ELF-1 (cell line): ENCODE measurements at regions not wholly inside any gene's neighbourhood (a gene's known extent, or its start where the extent isn't known, plus 50 kb on each side); places are given as distances from the start of the nearest gene placed in this dataset.
"Not testable (repeated sequence)": the region's sequence is repeated elsewhere in the genome, so short reads cannot be mapped to it uniquely, and the experiment has no call there.

Experiments used
- DNase-seq: peaks from one replicate; pipeline ENCODE4 v3.0.0-alpha.2; 2016; ENCODE audit warnings: low read depth, low spot score

DNA sequence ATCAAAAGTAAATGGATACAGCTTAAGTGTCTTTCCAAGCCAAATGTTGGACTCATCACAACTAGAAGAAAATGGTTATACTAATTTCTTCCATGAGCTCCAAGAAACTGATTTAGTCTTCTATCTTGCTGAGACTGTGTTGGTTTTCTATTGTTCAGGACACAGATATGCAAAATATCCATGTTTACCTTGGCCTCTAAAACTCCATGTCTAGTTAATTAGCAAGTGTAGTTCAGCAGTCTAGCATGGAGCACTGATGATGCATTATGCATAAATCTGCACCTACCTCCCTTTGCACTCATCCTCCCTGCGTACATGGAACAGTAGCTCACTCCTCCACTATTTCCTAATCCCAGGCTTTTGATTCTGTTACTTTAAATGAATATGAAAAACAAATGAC is 731.4 kb upstream of the CHAC2 start:
- DNase-seq: no peak

DNA sequence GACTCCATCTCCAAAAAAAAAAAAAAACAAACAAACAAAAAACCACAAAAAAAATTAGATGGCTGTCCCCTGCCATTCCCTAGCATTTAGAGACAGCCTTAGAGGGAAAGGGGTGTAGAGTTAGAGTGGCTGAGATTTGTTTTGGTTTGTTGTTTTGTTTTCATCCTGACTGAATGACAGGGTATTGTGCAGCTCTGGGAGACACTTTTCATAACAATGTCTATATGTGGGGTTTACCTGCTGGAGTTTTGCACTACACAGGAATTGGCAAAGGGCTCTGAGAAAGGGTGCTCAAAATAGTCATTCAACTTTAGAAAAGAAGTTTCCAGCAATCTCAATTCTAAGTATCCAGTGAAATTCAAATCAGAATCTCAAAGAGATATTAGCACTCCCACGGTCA is 732.5 kb upstream of the CHAC2 start:
- DNase-seq: no peak

DNA sequence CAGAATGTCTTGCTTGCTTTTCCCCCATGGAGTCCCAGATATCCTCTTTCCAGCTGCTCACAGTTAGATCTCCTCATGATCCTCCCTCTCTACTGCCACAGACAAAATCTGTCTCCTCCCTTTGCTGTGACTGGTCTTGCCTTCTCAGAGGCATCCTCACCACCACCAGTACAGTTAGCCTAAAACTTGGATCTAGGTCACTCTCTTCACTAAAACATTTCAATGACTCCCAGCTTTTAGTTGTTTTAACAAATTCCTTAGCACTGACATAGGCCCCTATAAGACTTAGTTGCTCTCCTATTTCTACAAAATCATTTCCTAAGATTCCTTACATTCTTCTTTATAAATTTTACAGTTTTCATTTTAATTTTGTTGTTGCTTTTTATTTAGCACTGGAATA is 734.2 kb upstream of the CHAC2 start:
- DNase-seq: no peak

DNA sequence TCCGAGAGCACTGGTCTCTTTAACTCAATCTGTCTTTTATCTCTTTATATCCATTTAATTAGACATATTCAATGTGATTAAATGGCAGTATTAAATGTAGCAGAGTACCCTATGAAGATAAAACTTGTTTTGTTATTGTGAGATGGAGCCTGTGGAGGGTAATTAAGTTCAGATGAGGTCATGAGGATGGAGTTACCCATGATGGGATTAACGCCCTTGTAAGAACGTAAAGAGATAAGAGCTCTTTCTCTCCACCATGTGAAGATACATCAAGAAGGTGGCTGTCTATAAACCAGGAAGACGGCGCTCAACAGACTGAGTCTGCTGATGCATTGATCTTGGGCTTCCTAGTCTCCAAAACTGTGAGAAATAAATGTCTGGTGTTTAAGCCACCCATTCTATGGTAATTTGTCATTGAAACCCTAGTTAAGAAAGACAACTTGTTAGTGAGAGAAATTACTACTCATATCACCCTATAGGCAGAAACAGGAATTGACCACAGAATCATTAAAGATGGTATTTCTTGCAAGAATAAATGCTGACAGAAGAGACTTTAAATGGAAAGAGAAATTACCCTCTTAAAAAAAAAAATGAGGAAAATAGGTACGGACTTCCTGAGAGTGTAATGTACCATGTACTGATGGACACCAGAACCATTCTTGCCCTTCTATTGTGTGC is 738.7 kb upstream of the CHAC2 start:
- no peak for DNase-seq

DNA sequence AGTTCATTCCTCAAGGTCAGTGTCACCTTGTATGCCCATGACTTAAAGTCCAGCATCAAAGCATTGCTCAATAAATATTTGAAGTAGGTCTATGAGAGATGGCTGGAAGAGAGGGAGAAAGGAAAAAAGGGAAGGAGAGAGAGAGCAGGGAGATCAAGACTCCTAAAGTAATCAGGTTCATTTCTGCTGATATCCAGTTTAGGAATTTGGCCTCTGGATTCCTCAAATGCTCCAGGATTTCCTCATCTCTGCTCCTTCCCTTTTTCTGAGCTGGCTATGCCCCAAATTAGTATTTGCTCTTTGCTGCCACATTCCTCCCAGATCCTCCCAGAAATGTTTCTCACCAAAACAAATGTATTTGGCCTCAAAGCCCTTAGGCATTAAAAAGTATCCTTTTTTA is 739.4 kb upstream of the CHAC2 start:
- DNase-seq: peak; percentile 13

DNA sequence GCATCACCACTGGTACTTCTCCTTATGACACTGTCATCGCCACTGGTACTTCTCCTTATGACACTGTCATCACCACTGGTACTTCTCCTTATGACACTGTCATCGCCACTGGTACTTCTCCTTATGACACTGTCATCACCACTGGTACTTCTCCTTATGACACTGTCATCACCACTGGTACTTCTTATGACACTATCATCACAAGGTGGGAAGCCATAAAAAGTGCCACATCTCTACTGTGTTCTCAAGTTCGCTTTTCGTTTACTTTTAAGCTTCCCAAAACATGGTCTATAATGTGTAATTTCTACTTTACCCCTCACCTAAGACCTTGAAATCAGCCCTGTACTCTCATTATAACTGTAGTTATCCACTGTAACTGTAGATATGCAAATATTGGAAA is 745.4 kb upstream of the CHAC2 start:
- not testable (repeated sequence) for DNase-seq

DNA sequence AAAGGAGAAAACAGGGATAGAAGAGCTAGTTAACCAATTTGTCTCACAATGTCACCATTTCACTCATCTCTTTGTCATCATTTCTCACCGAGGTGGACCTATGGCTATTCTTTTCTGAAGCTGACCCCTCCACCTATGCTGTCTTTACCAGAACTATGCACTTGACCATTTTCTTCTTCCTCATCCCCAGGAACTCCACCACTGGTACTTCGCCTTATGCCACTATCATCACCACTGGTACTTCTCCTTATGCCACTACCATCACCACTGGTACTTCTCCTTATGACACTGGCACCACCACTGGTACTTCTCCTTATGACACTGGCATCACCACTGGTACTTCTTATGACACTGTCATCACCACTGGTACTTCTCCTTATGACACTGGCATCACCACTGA is 745.8 kb upstream of the CHAC2 start:
- DNase-seq: no peak

DNA sequence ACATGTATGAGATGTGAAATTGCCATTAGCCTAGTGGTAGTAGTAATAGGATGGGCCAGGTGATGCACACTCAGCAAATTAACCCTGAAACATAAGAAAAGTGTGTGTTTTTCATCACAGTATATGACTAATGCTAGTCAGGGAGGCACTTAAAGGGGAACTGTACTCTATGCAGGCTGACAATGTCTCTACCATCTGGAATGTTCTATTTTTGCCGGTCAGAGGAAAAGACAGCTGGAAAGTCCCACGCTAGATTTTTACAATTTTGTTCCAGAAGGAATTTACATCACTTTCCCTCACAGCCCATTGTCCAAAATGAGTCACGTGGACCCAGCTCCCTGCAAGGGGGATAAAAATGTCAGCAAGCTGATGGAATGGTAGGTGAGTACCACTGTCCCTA is 746.3 kb upstream of the CHAC2 start:
- DNase-seq: no peak

DNA sequence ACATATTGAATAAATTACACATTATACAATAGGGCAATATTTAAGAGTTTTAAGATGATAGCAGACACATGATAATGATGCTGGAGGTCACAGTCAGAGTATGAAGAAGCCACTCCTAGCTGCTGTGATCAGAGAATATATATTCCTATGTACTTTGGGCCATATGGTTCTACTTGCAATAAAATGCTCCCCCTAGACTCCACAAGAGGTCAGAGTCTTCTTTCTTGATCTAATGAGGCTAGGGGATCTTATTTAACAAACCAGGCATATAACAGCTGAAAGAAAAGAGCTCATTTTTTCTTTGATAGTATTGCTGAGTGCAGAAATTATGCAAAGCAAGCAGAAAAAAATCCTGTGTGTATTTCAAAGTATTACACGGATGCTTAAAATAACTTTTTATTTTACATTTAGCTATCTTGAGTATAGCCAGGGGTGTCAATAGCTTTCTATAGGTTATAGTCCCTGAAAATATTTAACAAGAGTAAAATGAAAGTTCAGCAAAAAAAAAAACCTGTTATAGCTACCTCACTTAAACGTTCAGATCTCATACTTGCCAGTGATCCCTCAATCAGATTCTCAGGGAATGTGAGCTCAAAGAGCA is 748.7 kb upstream of the CHAC2 start:
- DNase-seq: no peak

DNA sequence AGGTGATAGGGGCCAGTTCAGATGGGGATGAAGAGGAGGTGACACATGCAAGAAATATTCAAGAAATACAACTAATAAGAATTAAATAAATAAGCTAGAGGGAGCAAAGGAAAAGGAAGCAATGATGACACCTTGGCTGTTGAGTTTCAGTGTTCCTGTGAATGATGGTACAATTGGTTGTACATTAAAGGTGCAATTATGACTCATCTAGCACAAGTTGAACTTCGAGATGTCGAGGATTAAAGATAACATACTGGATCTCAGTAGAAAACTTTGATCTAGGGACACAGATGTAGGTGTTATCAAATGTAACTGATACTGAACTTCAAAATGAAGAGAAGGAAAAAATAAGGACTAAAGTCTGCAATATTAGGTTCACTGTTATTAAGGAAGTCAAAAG is 760.6 kb upstream of the CHAC2 start:
- DNase-seq: no peak

DNA sequence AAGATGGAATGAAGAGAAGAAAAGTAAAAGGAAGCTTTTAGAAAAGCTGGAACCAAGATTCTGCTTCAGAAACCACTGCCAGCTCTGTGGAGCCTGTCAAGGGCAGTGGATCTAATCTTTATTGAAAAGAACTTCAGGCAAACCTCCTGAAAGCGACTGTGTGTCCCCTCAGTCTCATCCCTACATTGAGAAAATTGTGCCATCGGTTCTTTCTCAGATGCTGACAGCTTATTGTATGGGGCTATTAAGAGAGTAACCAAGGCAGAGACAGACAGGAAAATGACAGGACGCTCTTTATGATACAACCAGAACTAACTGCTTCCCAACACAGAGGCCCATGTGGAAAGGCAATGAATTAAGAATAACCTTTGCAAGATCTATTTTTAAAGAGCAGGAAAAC is 763.2 kb upstream of the CHAC2 start:
- no peak for DNase-seq

DNA sequence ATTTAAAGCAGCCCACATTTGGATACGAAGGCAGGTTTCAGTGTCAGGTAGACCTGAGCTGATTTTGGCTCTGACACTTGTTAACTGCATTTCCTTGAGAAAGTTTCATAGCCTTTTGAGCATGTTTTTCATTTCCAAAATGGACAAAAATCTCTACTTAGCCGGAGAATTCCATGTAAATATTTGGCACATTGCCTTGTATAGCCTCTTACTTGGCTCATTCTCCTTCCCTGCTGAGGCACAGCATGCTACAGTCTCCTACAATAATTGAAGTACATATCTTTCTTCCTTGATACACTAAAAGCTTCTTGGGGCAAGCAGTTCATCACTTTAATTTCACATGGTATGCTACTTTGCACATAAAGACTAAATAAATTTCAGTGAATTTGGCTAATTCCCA is 772.2 kb upstream of the CHAC2 start:
- DNase-seq: no peak

DNA sequence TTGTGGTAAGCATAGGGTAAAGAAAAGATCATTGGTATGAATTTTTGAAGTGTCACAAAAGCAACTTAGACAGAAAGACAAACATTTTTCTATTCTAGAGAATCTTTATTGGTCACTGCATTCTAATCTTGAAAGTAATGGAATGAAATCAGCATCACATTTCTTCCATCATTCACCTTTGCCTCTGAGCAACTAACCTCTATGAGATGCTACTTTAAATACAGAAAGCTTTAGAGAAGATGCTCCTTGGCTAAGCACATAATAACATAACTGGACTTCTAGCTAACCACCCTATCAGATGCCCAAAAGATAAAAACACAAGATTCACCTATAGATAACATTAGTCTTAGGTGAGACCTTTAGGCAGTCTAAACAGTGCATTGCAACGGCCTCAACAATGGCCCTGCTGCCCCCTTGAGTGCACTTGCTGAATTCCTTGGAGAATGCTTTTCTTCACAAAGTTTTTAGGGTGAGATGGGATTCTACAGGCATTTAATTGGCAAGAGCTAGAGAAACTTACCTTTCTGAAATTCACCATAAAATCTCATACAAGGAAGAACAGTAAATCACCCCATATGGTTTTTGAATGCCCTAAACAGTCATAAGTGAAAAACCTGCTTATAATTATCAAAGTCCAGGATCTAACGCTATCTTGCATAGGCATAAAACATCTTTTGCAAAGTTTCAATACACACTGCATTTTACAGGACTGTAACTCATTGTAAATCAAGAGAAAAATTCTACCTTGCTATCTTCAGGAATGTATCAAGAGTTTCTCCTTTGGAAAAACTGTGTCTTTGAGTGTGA is 791.3 kb upstream of the CHAC2 start:
- DNase-seq: peak; percentile 18

DNA sequence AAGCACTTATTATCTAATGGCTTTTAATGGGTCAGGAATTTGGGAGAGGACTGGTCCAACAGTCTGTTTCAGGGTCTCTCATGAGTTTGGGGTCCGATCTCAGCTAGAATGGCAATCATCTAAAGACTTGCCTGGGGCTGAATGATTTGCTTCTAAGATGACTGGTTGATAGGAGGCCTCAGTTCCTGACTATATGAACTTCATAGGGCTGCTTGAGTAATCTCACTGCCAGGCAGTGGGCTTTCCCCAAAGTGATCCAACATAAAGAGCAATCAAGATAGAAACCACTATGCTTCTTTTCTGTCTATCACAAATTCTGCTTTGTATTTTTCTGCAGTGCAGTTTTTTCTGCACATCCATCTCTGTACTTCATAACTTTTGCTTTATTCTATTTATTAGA is 793.5 kb upstream of the CHAC2 start:
- DNase-seq: no peak

DNA sequence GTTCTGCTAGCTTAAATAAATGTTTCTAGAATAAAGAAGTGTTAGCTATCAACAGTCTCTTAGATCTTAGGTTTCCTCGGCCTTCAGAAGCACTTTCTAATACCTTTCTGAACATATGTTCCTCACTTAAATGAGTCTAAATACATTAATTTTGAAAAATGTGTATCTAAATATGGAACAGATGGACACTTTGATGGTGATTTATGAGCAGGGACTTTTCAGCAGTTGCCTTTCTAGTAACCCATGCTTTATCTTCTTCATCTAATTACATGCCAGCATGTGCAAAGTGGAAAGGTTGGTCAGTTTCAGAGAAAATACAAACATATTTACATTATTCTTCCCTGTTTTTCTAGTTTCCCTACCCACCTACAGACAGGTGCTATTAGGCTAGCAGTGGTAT is 797.0 kb upstream of the CHAC2 start:
- no peak for DNase-seq

DNA sequence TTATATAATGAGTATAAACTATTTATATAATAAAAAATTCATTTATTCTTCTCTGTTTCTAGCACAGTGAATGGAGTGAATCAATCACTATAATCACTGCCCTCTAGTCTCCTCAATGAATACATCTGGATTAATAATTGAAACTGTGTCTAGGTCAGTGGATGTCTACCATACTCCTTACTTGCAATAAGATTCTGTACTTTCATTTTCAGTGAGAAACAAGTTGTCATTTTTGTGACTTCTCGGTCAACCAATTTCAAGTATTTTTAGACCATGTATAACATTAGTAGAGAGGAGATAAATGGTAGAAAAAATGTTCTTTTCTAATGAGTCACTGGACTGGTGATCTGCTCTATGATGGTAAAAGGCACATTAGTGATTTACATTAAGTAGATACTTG is 799.6 kb upstream of the CHAC2 start:
- no peak for DNase-seq

DNA sequence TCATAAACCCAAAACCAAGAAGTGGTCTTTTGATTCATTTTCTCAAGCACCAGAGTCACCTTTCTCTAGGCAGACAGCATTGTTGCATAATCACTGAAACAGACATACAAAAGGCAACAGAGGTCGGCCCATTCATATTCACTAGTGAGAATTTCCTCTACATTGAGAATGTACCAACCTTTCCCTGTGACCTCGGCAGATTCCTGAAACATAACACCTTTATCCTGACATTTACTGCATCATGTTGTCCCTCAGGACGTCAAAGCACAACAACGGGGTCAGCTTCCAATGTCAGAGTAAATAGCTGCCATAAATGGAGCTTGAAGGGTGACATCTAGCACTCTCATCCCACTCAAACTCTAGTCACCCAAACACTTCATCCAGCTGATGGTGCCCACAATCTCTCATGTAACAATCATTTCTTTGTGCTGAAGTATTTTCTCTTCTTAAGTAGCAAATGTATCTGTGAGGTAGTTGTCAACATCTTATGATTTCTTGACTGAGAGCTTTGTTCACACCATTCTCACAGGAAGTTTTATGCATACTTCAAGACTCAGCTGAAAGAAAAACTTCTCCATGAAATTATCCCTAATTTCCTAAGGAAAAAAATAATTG is 802.6 kb upstream of the CHAC2 start:
- no peak for DNase-seq

DNA sequence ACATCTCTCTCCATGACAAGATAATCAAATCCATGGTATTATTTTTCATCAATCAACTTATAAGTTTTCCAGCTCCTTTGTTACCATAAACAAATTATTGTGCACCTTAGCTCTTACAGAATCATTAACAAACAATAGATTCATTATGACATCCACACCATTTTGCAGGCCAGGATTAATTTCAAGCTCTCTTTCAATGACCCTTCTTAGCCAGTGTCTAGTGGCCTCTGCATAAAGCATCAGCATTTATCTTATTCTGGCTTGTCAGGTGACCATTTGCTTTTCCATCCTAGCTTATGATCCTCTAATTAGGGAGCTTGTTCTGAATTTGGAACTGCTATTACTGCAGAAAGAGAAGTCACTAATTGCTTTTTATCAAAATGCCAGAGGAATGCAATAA is 806.2 kb upstream of the CHAC2 start:
- no peak for DNase-seq

DNA sequence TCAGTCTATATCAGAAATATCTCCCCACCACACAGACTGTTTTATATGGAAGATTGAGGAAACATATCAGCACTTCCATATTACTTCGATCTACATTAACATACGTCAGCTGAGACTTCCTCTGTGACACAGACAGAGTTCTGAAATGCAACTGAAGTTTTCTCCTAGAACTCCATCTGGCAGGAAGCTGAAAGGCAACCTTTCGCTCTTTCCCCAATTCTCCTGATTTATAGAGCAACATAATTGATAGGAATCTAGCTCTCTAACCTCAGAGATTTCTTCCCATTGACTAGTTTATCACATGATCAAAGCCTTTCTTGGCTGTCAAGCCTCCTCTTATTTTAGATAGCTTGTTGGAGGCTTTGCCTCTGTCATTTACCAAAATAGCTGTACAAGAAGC is 806.7 kb upstream of the CHAC2 start:
- no peak for DNase-seq

DNA sequence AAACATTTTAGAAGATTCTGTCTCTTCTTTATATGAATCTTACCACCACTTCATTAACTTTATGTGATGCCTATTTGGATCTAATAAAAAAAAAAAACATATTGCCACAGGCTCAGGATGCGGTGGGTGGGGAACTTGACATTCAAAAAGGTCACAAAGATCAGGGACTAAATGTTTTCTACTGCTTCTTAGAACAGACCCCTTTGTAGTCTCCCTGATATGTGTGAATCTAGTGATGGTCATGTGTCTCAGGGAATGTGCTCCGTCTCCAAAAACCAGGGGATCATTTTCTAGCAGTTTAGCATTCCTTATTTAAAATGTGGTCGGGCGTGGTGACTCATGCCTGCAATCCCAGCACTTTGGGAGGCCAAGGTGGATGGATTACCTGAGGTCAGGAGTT is 807.8 kb upstream of the CHAC2 start:
- DNase-seq: no peak

DNA sequence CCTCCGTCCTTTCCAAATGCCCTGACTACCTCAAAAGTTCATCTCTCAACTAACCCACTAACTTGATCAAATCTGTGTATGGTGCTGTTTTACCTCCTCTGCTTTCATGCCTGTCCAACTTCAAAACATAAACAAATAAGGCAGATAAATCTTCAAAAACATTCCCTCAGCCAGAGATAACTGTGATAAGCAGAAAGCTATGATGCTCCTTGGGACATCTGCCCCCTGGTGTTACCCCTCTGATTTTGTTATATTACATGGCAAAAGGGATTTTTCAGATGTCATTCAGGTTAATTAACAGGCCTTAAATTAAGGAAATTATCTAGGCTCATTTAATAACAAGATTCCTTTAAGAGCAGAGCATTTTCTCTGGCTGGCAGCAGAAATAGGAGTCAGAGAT is 810.8 kb upstream of the CHAC2 start:
- DNase-seq: no peak

DNA sequence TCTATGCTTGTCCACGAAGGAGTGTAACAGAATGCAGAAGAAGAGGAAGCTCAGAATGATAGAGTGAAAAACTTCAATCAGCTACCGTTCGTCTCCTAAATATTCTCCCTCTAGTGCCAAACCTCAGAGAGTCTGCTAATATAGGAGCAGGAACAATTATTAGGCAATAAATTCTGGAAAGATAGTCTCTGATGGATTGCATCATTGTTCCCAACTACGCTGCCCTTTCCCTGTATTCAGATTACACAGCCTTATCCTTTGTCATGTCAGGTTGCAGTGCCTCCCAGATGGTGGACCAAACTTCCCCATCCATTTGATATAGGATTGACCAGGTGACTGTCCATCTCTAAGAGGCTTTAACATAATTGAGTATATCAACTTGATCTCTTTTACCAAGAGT is 811.5 kb upstream of the CHAC2 start:
- no peak for DNase-seq

DNA sequence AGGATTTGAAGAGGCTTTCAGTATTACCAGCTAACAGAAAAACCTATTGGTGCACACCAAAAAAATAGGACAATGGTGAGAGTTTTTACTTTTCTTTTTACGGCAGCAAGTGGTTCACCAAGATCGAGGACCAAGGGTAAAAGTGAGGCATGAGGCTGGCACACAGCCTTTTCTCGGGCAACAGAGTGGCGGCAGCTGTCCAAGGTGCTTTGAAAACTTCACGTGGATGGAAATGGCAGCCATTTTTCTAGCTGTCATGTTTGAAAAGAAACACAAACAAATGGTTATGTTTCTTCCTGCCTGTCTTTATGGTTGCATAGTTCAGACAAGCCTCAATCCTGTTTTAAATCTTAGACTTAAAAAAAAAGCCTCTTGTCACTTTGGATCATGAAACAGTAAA is 812.5 kb upstream of the CHAC2 start:
- no peak for DNase-seq
